Iris pigment epithelial cell (primary cell): ENCODE measurements at regions not wholly inside any gene's neighbourhood (a gene's known extent, or its start where the extent isn't known, plus 50 kb on each side); places are given as distances from the start of the nearest gene placed in this dataset.

Source experiments
- DNase-seq: peaks from one replicate; pipeline ENCODE4 v3.0.0-alpha.2; 2011; ENCODE audit warnings: low read depth

- no peak for DNase-seq
Observed at GRCh38 chr3:156620901-156621300, 53.5 kb upstream of the TIPARP start.

- no peak for DNase-seq
Observed at GRCh38 chr3:156620260-156620659, 54.1 kb upstream of the TIPARP start.

- no peak for DNase-seq
Observed at GRCh38 chr3:156619376-156619775, 55.0 kb upstream of the TIPARP start.

- DNase-seq = no peak
Observed at GRCh38 chr3:156617781-156618180, 56.6 kb upstream of the TIPARP start.

- DNase-seq = peak; percentile 60
Observed at GRCh38 chr3:156617145-156617544, 57.2 kb upstream of the TIPARP start.

GRCh38 chr3:156615592-156616173 is 58.7 kb upstream of the TIPARP start:
- peak; percentile 94 for DNase-seq

- DNase-seq = peak; percentile 53
Observed at GRCh38 chr3:156614642-156615511, 59.5 kb upstream of the TIPARP start.

GRCh38 chr3:156612903-156613302 is 58.0 kb upstream of the SSR3 start:
- no peak for DNase-seq

GRCh38 chr3:156611870-156612494 is 57.1 kb upstream of the SSR3 start:
- DNase-seq = no peak

GRCh38 chr3:156610154-156610553 is 55.2 kb upstream of the SSR3 start:
- DNase-seq = no peak

GRCh38 chr3:156609546-156609945 is 54.6 kb upstream of the SSR3 start:
- DNase-seq = no peak

GRCh38 chr3:156608601-156609514 is 53.9 kb upstream of the SSR3 start:
- no peak for DNase-seq

- no peak for DNase-seq
Observed at GRCh38 chr3:156606729-156607128, 51.8 kb upstream of the SSR3 start.

GRCh38 chr3:156605686-156606605 is 51.0 kb upstream of the SSR3 start:
- peak; percentile 81 for DNase-seq

- no peak for DNase-seq
Observed at GRCh38 chr3:156604642-156605144, 49.8 kb upstream of the SSR3 start.
